ENCODE measurements at regions not wholly inside any gene's neighbourhood (a gene's known extent, or its start where the extent isn't known, plus 50 kb on each side); places are given as distances from the start of the nearest gene placed in this dataset.

DNA sequence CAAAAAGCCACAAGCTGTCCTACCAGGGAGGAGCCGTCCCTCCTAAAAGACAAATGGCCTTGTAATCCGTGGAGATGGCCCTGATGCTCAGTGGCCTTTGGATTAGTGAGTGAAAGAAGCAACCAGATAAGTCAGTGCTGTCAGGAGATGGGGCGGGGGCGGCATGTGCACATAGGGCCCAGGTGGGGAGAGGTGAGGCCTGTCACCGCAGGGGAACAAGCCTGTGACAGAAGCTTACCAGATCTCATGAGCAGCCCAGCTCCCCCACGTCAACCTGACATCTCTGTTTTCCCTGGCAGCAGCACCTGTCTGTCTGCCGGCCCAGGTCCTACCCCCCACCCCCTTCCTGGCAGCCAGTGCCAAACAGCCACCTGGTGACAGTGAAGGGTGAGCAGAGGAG is 162.6 kb downstream of the BUD13 start:
- TF ChIP-seq EZH2phosphoT487 (IDR thresholded peaks at IDR 0.05; ENCODE audit: low read depth), result no peak
- TF ChIP-seq, protein P1, sequence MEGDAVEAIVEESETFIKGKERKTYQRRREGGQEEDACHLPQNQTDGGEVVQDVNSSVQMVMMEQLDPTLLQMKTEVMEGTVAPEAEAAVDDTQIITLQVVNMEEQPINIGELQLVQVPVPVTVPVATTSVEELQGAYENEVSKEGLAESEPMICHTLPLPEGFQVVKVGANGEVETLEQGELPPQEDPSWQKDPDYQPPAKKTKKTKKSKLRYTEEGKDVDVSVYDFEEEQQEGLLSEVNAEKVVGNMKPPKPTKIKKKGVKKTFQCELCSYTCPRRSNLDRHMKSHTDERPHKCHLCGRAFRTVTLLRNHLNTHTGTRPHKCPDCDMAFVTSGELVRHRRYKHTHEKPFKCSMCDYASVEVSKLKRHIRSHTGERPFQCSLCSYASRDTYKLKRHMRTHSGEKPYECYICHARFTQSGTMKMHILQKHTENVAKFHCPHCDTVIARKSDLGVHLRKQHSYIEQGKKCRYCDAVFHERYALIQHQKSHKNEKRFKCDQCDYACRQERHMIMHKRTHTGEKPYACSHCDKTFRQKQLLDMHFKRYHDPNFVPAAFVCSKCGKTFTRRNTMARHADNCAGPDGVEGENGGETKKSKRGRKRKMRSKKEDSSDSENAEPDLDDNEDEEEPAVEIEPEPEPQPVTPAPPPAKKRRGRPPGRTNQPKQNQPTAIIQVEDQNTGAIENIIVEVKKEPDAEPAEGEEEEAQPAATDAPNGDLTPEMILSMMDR (IDR thresholded peaks at IDR 0.05; ENCODE audit: low read depth, low read length), result no peak

All from OCI-LY3 (cell line).